ENCODE measurements at regions not wholly inside any gene's neighbourhood (a gene's known extent, or its start where the extent isn't known, plus 50 kb on each side); places are given as distances from the start of the nearest gene placed in this dataset.

- H3K27ac ChIP-seq: no peak overlapping the region
- no peaks in the 10 kb centered on the region for H3K27me3 ChIP-seq
- TF ChIP-seq, protein P1, sequence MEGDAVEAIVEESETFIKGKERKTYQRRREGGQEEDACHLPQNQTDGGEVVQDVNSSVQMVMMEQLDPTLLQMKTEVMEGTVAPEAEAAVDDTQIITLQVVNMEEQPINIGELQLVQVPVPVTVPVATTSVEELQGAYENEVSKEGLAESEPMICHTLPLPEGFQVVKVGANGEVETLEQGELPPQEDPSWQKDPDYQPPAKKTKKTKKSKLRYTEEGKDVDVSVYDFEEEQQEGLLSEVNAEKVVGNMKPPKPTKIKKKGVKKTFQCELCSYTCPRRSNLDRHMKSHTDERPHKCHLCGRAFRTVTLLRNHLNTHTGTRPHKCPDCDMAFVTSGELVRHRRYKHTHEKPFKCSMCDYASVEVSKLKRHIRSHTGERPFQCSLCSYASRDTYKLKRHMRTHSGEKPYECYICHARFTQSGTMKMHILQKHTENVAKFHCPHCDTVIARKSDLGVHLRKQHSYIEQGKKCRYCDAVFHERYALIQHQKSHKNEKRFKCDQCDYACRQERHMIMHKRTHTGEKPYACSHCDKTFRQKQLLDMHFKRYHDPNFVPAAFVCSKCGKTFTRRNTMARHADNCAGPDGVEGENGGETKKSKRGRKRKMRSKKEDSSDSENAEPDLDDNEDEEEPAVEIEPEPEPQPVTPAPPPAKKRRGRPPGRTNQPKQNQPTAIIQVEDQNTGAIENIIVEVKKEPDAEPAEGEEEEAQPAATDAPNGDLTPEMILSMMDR (IDR thresholded peaks at IDR 0.05): no peak
- TF ChIP-seq POLR2A (IDR thresholded peaks at IDR 0.05): no peak
- H3K36me3 ChIP-seq (replicated peaks in 1 of 2; ENCODE audit: insufficient read depth in 1 of 2, low read depth in 2 of 2): no peaks in the 10 kb centered on the region
- ATAC-seq (no peak), DNase-seq (no peak)
- intact Hi-C loops (cut with DNase I): no loop called here
- H3K4me1 ChIP-seq: no peaks in the 10 kb centered on the region
- WGBS, 2 donors: 24 to 33% methylated on average over 3 of the region's 3 CpGs
- H3K4me3 ChIP-seq: no peak overlapping the region
- no peaks in the 10 kb centered on the region for H3K9me3 ChIP-seq
These were observed 595.7 kb upstream of the POU3F4 start for GRCh38 chrX:82912382-82912781.

DNA sequence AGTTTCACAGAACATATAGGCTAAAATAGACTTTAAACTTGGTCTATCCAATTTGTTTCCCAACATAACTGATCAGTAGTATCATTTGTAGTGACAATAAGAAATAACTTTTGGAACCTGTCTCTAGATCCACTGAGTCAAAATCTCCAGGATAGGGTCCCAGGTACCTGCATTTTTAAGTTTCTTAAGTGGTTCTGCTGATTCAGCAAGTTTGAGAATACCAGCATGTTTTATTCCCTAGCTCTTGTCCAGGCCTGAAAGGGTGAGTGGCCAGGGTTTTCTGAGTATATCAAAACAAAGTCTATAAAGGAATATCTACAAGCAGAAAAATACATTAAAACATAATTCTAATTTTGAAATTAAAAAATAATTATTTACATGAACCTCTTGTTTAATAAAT, 573.1 kb upstream of the POU3F4 start:
- intact Hi-C loops (cut with DNase I): no loop called here
- no peak for TF ChIP-seq POLR2A (IDR thresholded peaks at IDR 0.05)
- TF ChIP-seq, protein P1 (IDR thresholded peaks at IDR 0.05): no peak
- Histone ChIP-seq H3K27me3 (no peaks in the 10 kb centered on the region), H3K9me3 (no peaks in the 10 kb centered on the region), H3K4me1 (no peaks in the 10 kb centered on the region), H3K36me3 (replicated peaks in 1 of 2; ENCODE audit: insufficient read depth in 1 of 2, low read depth in 2 of 2) (no peaks in the 10 kb centered on the region), H3K27ac (no peak overlapping the region), H3K4me3 (no peak overlapping the region)
- DNase-seq: no peak
- ATAC-seq: no peak

GRCh38 chrX:82945332-82945731, 562.8 kb upstream of the POU3F4 start:
- intact Hi-C loops (cut with DNase I): no loop called here
- no peaks in the 10 kb centered on the region for H3K27me3 ChIP-seq
- TF ChIP-seq POLR2A (IDR thresholded peaks at IDR 0.05): no peak
- TF ChIP-seq, protein P1 (IDR thresholded peaks at IDR 0.05): no peak

DNA sequence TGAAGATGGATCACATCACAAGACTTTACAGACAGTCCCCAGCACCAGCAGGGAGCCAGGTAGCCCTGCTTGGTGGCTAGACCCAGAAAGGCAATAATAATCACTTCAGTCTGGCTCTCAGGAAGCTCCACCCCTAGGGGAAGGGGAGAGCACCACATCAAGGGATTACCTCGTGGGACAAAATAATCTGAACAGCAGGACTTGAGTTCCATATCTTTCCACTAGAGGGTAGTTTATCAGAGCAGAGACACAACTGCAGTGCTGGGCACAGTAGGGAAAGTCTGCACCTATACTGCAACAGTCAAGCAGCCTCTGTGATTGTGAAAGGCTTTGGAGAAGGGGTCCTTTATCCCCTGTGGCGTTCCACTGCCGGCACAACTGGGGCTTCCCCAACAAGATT, 547.0 kb upstream of the POU3F4 start:
- Histone ChIP-seq H3K36me3 (replicated peaks in 1 of 2; ENCODE audit: insufficient read depth in 1 of 2, low read depth in 2 of 2) (no peaks in the 10 kb centered on the region), H3K4me3 (no peak overlapping the region), H3K9me3 (no peaks in the 10 kb centered on the region), H3K4me1 (no peaks in the 10 kb centered on the region), H3K27me3 (no peaks in the 10 kb centered on the region), H3K27ac (no peak overlapping the region)
- DNase-seq: no peak
- TF ChIP-seq POLR2A (IDR thresholded peaks at IDR 0.05): no peak
- TF ChIP-seq, protein P1 (IDR thresholded peaks at IDR 0.05): peak in 1 of 7 experiments; percentile 5
- no peak for ATAC-seq
- intact Hi-C loops (cut with DNase I): no loop called here
- 19 to 80% methylated on average over 1 to 2 of the region's 3 CpGs for whole genome bisulfite sequencing, 2 donors

More at GRCh38 chrX:82945332-82945731, 562.8 kb upstream of the POU3F4 start:
- Histone ChIP-seq H3K4me3 (no peak overlapping the region), H3K4me1 (no peaks in the 10 kb centered on the region), H3K27ac (no peak overlapping the region), H3K36me3 (replicated peaks in 1 of 2; ENCODE audit: insufficient read depth in 1 of 2, low read depth in 2 of 2) (no peaks in the 10 kb centered on the region), H3K9me3 (no peaks in the 10 kb centered on the region)
- DNase-seq (no peak), ATAC-seq (no peak)
- 63 to 64% methylated on average over 3 of the region's 3 CpGs for WGBS, 2 donors

GRCh38 chrX:82973646-82974045, 534.4 kb upstream of the POU3F4 start:
- Histone ChIP-seq H3K4me3 (no peak overlapping the region), H3K36me3 (replicated peaks in 1 of 2; ENCODE audit: insufficient read depth in 1 of 2, low read depth in 2 of 2) (no peaks in the 10 kb centered on the region), H3K27ac (no peak overlapping the region), H3K9me3 (no peaks in the 10 kb centered on the region), H3K27me3 (no peaks in the 10 kb centered on the region), H3K4me1 (no peaks in the 10 kb centered on the region)
- no peak for TF ChIP-seq POLR2A (IDR thresholded peaks at IDR 0.05)
- TF ChIP-seq, protein P1 (IDR thresholded peaks at IDR 0.05): no peak
- ATAC-seq (no peak), DNase-seq (no peak)
- intact Hi-C loops (cut with DNase I): no loop called here
- WGBS, 2 donors: 31 to 86% methylated on average over 1 to 2 of the region's 2 CpGs
